Progenitor cell of endocrine pancreas (in vitro differentiated cells): ENCODE measurements at regions not wholly inside any gene's neighbourhood (a gene's known extent, or its start where the extent isn't known, plus 50 kb on each side); places are given as distances from the start of the nearest gene placed in this dataset.

Experiments used
- DNase-seq: peaks from one replicate; pipeline ENCODE4 v3.0.0; 2021; ENCODE audit warnings: low spot score; ENCODE audit not compliant: unreplicated experiment
- H3K27ac Mint-ChIP-seq: 2 replicates; pipeline ENCODE4 v1.8.0; 2021; ENCODE audit warnings: mild to moderate bottlenecking, moderate library complexity, mixed read lengths
- H3K27me3 Mint-ChIP-seq: 2 replicates; pipeline ENCODE4 v1.8.0; 2021; ENCODE audit warnings: mixed read lengths
- H3K36me3 Mint-ChIP-seq: 2 replicates; pipeline ENCODE4 v1.8.0; 2022; ENCODE audit warnings: mixed read lengths; ENCODE audit not compliant: insufficient read depth
- H3K4me1 Mint-ChIP-seq: 2 replicates; pipeline ENCODE4 v1.8.0; 2021; ENCODE audit warnings: low read depth, mixed read lengths
- H3K4me3 Mint-ChIP-seq: 2 replicates; pipeline ENCODE4 v1.8.0; 2021; ENCODE audit warnings: low read depth, mild to moderate bottlenecking, moderate library complexity, mixed read lengths
- H3K9me3 Mint-ChIP-seq: 2 replicates; pipeline ENCODE4 v1.8.0; 2021; ENCODE audit warnings: low read depth, mixed read lengths
- CTCF ChIP-seq: fragments of 200-600 bp; sonication (generic); IDR thresholded peaks from one replicate; pipeline ENCODE4 v1.5.0; 2021; ENCODE audit warnings: antibody characterized with exemption, mild to moderate bottlenecking; ENCODE audit not compliant: unreplicated experiment

- Mint-ChIP-seq H3K27ac (no peak overlapping the region), H3K4me1 (peaks cover 3% of the 10 kb centered on the region), H3K4me3 (no peak overlapping the region), H3K9me3 (no peaks in the 10 kb centered on the region), H3K27me3 (peaks cover 63% of the 10 kb centered on the region), H3K36me3 (no peaks in the 10 kb centered on the region)
- DNase-seq = no peak
- TF ChIP-seq CTCF = no peak
These were observed 147.3 kb upstream of the FOXF1 start for GRCh38 chr16:86363057-86363490.

- Mint-ChIP-seq H3K4me1 (peaks cover 3% of the 10 kb centered on the region), H3K36me3 (no peaks in the 10 kb centered on the region), H3K27ac (no peak overlapping the region), H3K4me3 (no peak overlapping the region), H3K9me3 (no peaks in the 10 kb centered on the region), H3K27me3 (peaks cover 64% of the 10 kb centered on the region)
- TF ChIP-seq CTCF = no peak
- no peak for DNase-seq
These were observed 146.3 kb upstream of the FOXF1 start for GRCh38 chr16:86363836-86364618.

GRCh38 chr16:86364653-86365380 is 145.5 kb upstream of the FOXF1 start:
- Mint-ChIP-seq H3K36me3 (no peaks in the 10 kb centered on the region), H3K9me3 (no peaks in the 10 kb centered on the region), H3K4me1 (peaks cover 3% of the 10 kb centered on the region), H3K4me3 (no peak overlapping the region), H3K27me3 (peaks cover 56% of the 10 kb centered on the region), H3K27ac (no peak overlapping the region)
- no peak for TF ChIP-seq CTCF
- no peak for DNase-seq

GRCh38 chr16:86365513-86366273 is 144.6 kb upstream of the FOXF1 start:
- Mint-ChIP-seq H3K36me3 (no peaks in the 10 kb centered on the region), H3K27me3 (peaks cover 53% of the 10 kb centered on the region), H3K27ac (no peak overlapping the region), H3K4me3 (no peak overlapping the region), H3K4me1 (peaks cover 3% of the 10 kb centered on the region), H3K9me3 (no peaks in the 10 kb centered on the region)
- DNase-seq = no peak
- TF ChIP-seq CTCF = no peak

GRCh38 chr16:86366481-86366880 is 143.8 kb upstream of the FOXF1 start:
- no peaks in the 10 kb centered on the region for H3K9me3 Mint-ChIP-seq
- no peak for DNase-seq
- H3K36me3 Mint-ChIP-seq = no peaks in the 10 kb centered on the region
- H3K27ac Mint-ChIP-seq = no peak overlapping the region
- peaks cover 5% of the 10 kb centered on the region for H3K4me1 Mint-ChIP-seq
- no peak overlapping the region for H3K4me3 Mint-ChIP-seq
- no peak for TF ChIP-seq CTCF
- peaks cover 47% of the 10 kb centered on the region for H3K27me3 Mint-ChIP-seq
